ENCODE measurements at regions not wholly inside any gene's neighbourhood (a gene's known extent, or its start where the extent isn't known, plus 50 kb on each side); places are given as distances from the start of the nearest gene placed in this dataset.

DNA sequence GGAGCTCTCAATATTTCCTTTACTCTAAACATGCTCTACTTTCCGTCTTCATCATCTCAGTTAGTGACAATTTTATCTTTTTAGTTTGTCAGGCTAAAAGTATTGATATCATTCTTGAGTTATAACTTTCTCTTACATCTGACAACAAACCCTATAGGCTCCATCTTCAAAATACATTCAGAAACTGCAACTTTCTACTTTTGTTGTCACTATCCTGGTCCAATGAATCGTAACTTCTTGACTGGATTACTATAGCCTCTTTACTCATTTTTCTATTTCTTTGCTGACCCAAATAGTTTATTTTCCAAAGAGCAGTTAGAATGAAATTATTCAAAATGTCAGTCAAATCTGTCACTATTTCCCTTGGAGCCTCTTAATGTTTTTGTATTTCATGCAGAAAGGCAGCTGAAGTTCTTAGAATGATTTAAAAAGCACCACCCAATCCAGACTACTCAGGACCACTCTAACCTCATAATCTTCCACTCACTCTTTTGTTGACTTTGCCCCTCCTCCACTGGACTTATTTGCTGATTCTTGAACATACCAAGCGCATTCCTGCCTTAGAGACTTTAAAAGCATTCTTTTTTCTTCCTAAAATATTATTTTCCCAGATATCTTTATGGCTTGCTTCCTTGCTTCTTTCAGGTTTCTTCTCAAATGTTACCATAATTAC, 119.9 kb upstream of the CBLB start:
- H3K4me3 ChIP-seq: no peak overlapping the region
- no peak for DNase-seq
- no peaks in the 10 kb centered on the region for H3K9me3 ChIP-seq
- no peaks in the 10 kb centered on the region for H3K36me3 ChIP-seq
- no peaks in the 10 kb centered on the region for H3K27me3 ChIP-seq
- H3K27ac ChIP-seq: no peak overlapping the region
- TF ChIP-seq CTCF (IDR thresholded peaks at IDR 0.05) (no peak), POLR2A (IDR thresholded peaks at IDR 0.05) (no peak)
- no peaks in the 10 kb centered on the region for H3K4me1 ChIP-seq

- H3K27ac ChIP-seq: no peak overlapping the region
Measured at GRCh38 chr3:105996781-105997180, 128.0 kb upstream of the CBLB start.

GRCh38 chr3:105997466-105997799, 128.6 kb upstream of the CBLB start:
- H3K9me3 ChIP-seq: no peaks in the 10 kb centered on the region
- H3K27ac ChIP-seq: no peak overlapping the region
- H3K4me1 ChIP-seq: no peaks in the 10 kb centered on the region
- no peak overlapping the region for H3K4me3 ChIP-seq
- no peak for TF ChIP-seq POLR2A (IDR thresholded peaks at IDR 0.05)
- no peak for TF ChIP-seq CTCF (IDR thresholded peaks at IDR 0.05)
- no peaks in the 10 kb centered on the region for H3K27me3 ChIP-seq
- H3K36me3 ChIP-seq: no peaks in the 10 kb centered on the region
- no peak for DNase-seq

More at GRCh38 chr3:105996781-105997180, 128.0 kb upstream of the CBLB start:
- TF ChIP-seq CTCF (IDR thresholded peaks at IDR 0.05) (no peak), POLR2A (IDR thresholded peaks at IDR 0.05) (no peak)
- no peaks in the 10 kb centered on the region for H3K36me3 ChIP-seq
- no peaks in the 10 kb centered on the region for H3K27me3 ChIP-seq
- no peak overlapping the region for H3K4me3 ChIP-seq
- no peaks in the 10 kb centered on the region for H3K4me1 ChIP-seq
- no peaks in the 10 kb centered on the region for H3K9me3 ChIP-seq
- DNase-seq: no peak

GRCh38 chr3:105997800-105998526, 129.2 kb upstream of the CBLB start:
- H3K27ac ChIP-seq: no peak overlapping the region
- H3K4me3 ChIP-seq: no peak overlapping the region
- no peaks in the 10 kb centered on the region for H3K36me3 ChIP-seq
- TF ChIP-seq CTCF (IDR thresholded peaks at IDR 0.05): no peak
- no peak for TF ChIP-seq POLR2A (IDR thresholded peaks at IDR 0.05)
- no peaks in the 10 kb centered on the region for H3K27me3 ChIP-seq
- H3K9me3 ChIP-seq: no peaks in the 10 kb centered on the region
- H3K4me1 ChIP-seq: no peaks in the 10 kb centered on the region
- DNase-seq: no peak

- TF ChIP-seq POLR2A (IDR thresholded peaks at IDR 0.05): no peak
- H3K36me3 ChIP-seq: no peaks in the 10 kb centered on the region
- H3K4me3 ChIP-seq: no peak overlapping the region
- no peak for DNase-seq
- H3K27ac ChIP-seq: no peak overlapping the region
- H3K27me3 ChIP-seq: no peaks in the 10 kb centered on the region
- no peaks in the 10 kb centered on the region for H3K4me1 ChIP-seq
- no peaks in the 10 kb centered on the region for H3K9me3 ChIP-seq
Measured at GRCh38 chr3:105999856-106000255, 131.0 kb upstream of the CBLB start.

- H3K27ac ChIP-seq: no peak overlapping the region
- H3K9me3 ChIP-seq: no peaks in the 10 kb centered on the region
- TF ChIP-seq POLR2A (IDR thresholded peaks at IDR 0.05): no peak
- no peak for TF ChIP-seq CTCF (IDR thresholded peaks at IDR 0.05)
- H3K36me3 ChIP-seq: no peaks in the 10 kb centered on the region
- no peak overlapping the region for H3K4me3 ChIP-seq
- no peak for DNase-seq
- no peaks in the 10 kb centered on the region for H3K27me3 ChIP-seq
- no peaks in the 10 kb centered on the region for H3K4me1 ChIP-seq
Measured at GRCh38 chr3:106001923-106002322, 133.1 kb upstream of the CBLB start.

Measured in Peyer's patch (tissue), 4 donors.